Activated CD8-positive, alpha-beta memory T cell treated with anti-CD3 and anti-CD28 coated beads, Interleukin-2, amount 10 ng/mL, durations not matched to agents 7 days and 5 days (primary cell): ENCODE measurements at regions not wholly inside any gene's neighbourhood (a gene's known extent, or its start where the extent isn't known, plus 50 kb on each side); places are given as distances from the start of the nearest gene placed in this dataset.

Source experiments
- ATAC-seq: fragments of 150-1000 bp; cut with Tn5 transposase; one replicate; pipeline ENCODE4 v1.10.0; 2021; ENCODE audit warnings: moderate library complexity
- CTCF ChIA-PET: fragments of 350-600 bp; sonication (Branson Sonifier 250); formaldehyde crosslinking; loops from one replicate; lab custom pipeline; 2021; ENCODE audit warnings: antibody characterized with exemption; lab: Charles Lee
- DNase-seq: peaks from one replicate; pipeline ENCODE4 v3.0.0-alpha.2; 2020
- H3K27ac Mint-ChIP-seq: one replicate; pipeline ENCODE4 v1.8.0; 2021; ENCODE audit warnings: mild to moderate bottlenecking, mixed read lengths
- H3K27me3 Mint-ChIP-seq: one replicate; pipeline ENCODE4 v1.8.0; 2021; ENCODE audit warnings: mixed read lengths
- H3K36me3 Mint-ChIP-seq: one replicate; pipeline ENCODE4 v1.8.0; 2021; ENCODE audit warnings: mild to moderate bottlenecking, mixed read lengths
- H3K4me1 Mint-ChIP-seq: one replicate; pipeline ENCODE4 v1.8.0; 2021; ENCODE audit warnings: mixed read lengths
- H3K4me3 Mint-ChIP-seq: one replicate; pipeline ENCODE4 v1.8.0; 2021; ENCODE audit warnings: mild to moderate bottlenecking, moderate library complexity, mixed read lengths
- H3K9me3 Mint-ChIP-seq: one replicate; pipeline ENCODE4 v1.8.0; 2022; ENCODE audit warnings: low read depth, mixed read lengths

- Mint-ChIP-seq H3K4me3 (no peak overlapping the region), H3K4me1 (no peaks in the 10 kb centered on the region), H3K27ac (no peak overlapping the region), H3K36me3 (no peaks in the 10 kb centered on the region), H3K9me3 (no peaks in the 10 kb centered on the region), H3K27me3 (no peaks in the 10 kb centered on the region)
- DNase-seq (no peak), ATAC-seq (no peak)
- CTCF ChIA-PET: no interaction called here
These were observed 257.0 kb downstream of the ETNK1 start for GRCh38 chr12:22881878-22882385.

GRCh38 chr12:22882559-22882958 is 257.6 kb downstream of the ETNK1 start:
- Mint-ChIP-seq H3K27ac (no peak overlapping the region), H3K4me3 (no peak overlapping the region), H3K4me1 (no peaks in the 10 kb centered on the region), H3K36me3 (no peaks in the 10 kb centered on the region), H3K27me3 (no peaks in the 10 kb centered on the region), H3K9me3 (no peaks in the 10 kb centered on the region)
- CTCF ChIA-PET: no interaction called here
- DNase-seq (no peak), ATAC-seq (no peak)

GRCh38 chr12:22893878-22894277 is 268.9 kb downstream of the ETNK1 start:
- no peaks in the 10 kb centered on the region for H3K4me1 Mint-ChIP-seq
- H3K9me3 Mint-ChIP-seq: no peaks in the 10 kb centered on the region
- no peak overlapping the region for H3K4me3 Mint-ChIP-seq
- H3K27me3 Mint-ChIP-seq: no peaks in the 10 kb centered on the region
- ATAC-seq (no peak), DNase-seq (no peak)
- H3K36me3 Mint-ChIP-seq: no peaks in the 10 kb centered on the region
- CTCF ChIA-PET: no interaction called here
- no peak overlapping the region for H3K27ac Mint-ChIP-seq

GRCh38 chr12:22899184-22899583 is 274.2 kb downstream of the ETNK1 start:
- CTCF ChIA-PET: no interaction called here
- Mint-ChIP-seq H3K4me1 (no peaks in the 10 kb centered on the region), H3K27me3 (no peaks in the 10 kb centered on the region), H3K4me3 (no peak overlapping the region), H3K9me3 (peaks cover 3% of the 10 kb centered on the region), H3K27ac (no peak overlapping the region), H3K36me3 (no peaks in the 10 kb centered on the region)
- ATAC-seq: no peak
- DNase-seq: no peak

- H3K9me3 Mint-ChIP-seq: peaks cover 3% of the 10 kb centered on the region
- no peaks in the 10 kb centered on the region for H3K27me3 Mint-ChIP-seq
- CTCF ChIA-PET: no interaction called here
- no peak overlapping the region for H3K27ac Mint-ChIP-seq
- no peak overlapping the region for H3K4me3 Mint-ChIP-seq
- H3K36me3 Mint-ChIP-seq: no peaks in the 10 kb centered on the region
- ATAC-seq (no peak), DNase-seq (no peak)
- H3K4me1 Mint-ChIP-seq: no peaks in the 10 kb centered on the region
These were observed 275.4 kb downstream of the ETNK1 start for GRCh38 chr12:22900401-22900800.

GRCh38 chr12:22904485-22904884 is 279.5 kb downstream of the ETNK1 start:
- no peaks in the 10 kb centered on the region for H3K27me3 Mint-ChIP-seq
- CTCF ChIA-PET: no interaction called here
- ATAC-seq: no peak
- H3K36me3 Mint-ChIP-seq: no peaks in the 10 kb centered on the region
- no peaks in the 10 kb centered on the region for H3K4me1 Mint-ChIP-seq
- H3K27ac Mint-ChIP-seq: no peak overlapping the region
- peaks cover 3% of the 10 kb centered on the region for H3K9me3 Mint-ChIP-seq
- no peak overlapping the region for H3K4me3 Mint-ChIP-seq
- DNase-seq: no peak

- CTCF ChIA-PET: no interaction called here
- no peak for DNase-seq
- ATAC-seq: no peak
- no peaks in the 10 kb centered on the region for H3K27me3 Mint-ChIP-seq
- no peaks in the 10 kb centered on the region for H3K4me1 Mint-ChIP-seq
- H3K4me3 Mint-ChIP-seq: no peak overlapping the region
- H3K9me3 Mint-ChIP-seq: no peaks in the 10 kb centered on the region
- H3K27ac Mint-ChIP-seq: no peak overlapping the region
- no peaks in the 10 kb centered on the region for H3K36me3 Mint-ChIP-seq
These were observed 291.3 kb downstream of the ETNK1 start for GRCh38 chr12:22916241-22916640.

GRCh38 chr12:22916815-22917214 is 291.8 kb downstream of the ETNK1 start:
- Mint-ChIP-seq H3K9me3 (no peaks in the 10 kb centered on the region), H3K4me1 (no peaks in the 10 kb centered on the region), H3K27ac (no peak overlapping the region), H3K36me3 (no peaks in the 10 kb centered on the region), H3K27me3 (no peaks in the 10 kb centered on the region), H3K4me3 (no peak overlapping the region)
- DNase-seq: no peak
- CTCF ChIA-PET: no interaction called here
- ATAC-seq: no peak

GRCh38 chr12:22919883-22920282 is 294.9 kb downstream of the ETNK1 start:
- Mint-ChIP-seq H3K27me3 (no peaks in the 10 kb centered on the region), H3K4me3 (no peak overlapping the region), H3K4me1 (no peaks in the 10 kb centered on the region), H3K36me3 (no peaks in the 10 kb centered on the region), H3K9me3 (no peaks in the 10 kb centered on the region), H3K27ac (no peak overlapping the region)
- CTCF ChIA-PET: no interaction called here
- ATAC-seq (no peak), DNase-seq (no peak)

GRCh38 chr12:22923768-22924167 is 298.8 kb downstream of the ETNK1 start:
- H3K27me3 Mint-ChIP-seq: no peaks in the 10 kb centered on the region
- no peaks in the 10 kb centered on the region for H3K4me1 Mint-ChIP-seq
- no peaks in the 10 kb centered on the region for H3K36me3 Mint-ChIP-seq
- H3K4me3 Mint-ChIP-seq: no peak overlapping the region
- no peak for ATAC-seq
- CTCF ChIA-PET: no interaction called here
- no peak overlapping the region for H3K27ac Mint-ChIP-seq
- DNase-seq: no peak
- H3K9me3 Mint-ChIP-seq: no peaks in the 10 kb centered on the region

- no peaks in the 10 kb centered on the region for H3K36me3 Mint-ChIP-seq
- H3K4me1 Mint-ChIP-seq: no peaks in the 10 kb centered on the region
- H3K9me3 Mint-ChIP-seq: no peaks in the 10 kb centered on the region
- no peaks in the 10 kb centered on the region for H3K27me3 Mint-ChIP-seq
- H3K4me3 Mint-ChIP-seq: no peak overlapping the region
- no peak for ATAC-seq
- H3K27ac Mint-ChIP-seq: no peak overlapping the region
- no peak for DNase-seq
- CTCF ChIA-PET: no interaction called here
These were observed 299.4 kb downstream of the ETNK1 start for GRCh38 chr12:22924391-22924790.

GRCh38 chr12:22925623-22926022 is 300.7 kb downstream of the ETNK1 start:
- no peaks in the 10 kb centered on the region for H3K9me3 Mint-ChIP-seq
- CTCF ChIA-PET: no interaction called here
- no peak overlapping the region for H3K27ac Mint-ChIP-seq
- no peaks in the 10 kb centered on the region for H3K27me3 Mint-ChIP-seq
- no peaks in the 10 kb centered on the region for H3K36me3 Mint-ChIP-seq
- ATAC-seq: no peak
- no peaks in the 10 kb centered on the region for H3K4me1 Mint-ChIP-seq
- no peak for DNase-seq
- no peak overlapping the region for H3K4me3 Mint-ChIP-seq

- H3K27ac Mint-ChIP-seq: no peak overlapping the region
- no peak for ATAC-seq
- H3K4me1 Mint-ChIP-seq: no peaks in the 10 kb centered on the region
- no peaks in the 10 kb centered on the region for H3K36me3 Mint-ChIP-seq
- no peak for DNase-seq
- CTCF ChIA-PET: no interaction called here
- no peaks in the 10 kb centered on the region for H3K27me3 Mint-ChIP-seq
- no peaks in the 10 kb centered on the region for H3K9me3 Mint-ChIP-seq
- no peak overlapping the region for H3K4me3 Mint-ChIP-seq
These were observed 307.5 kb downstream of the ETNK1 start for GRCh38 chr12:22932431-22932830.

GRCh38 chr12:22935090-22935489 is 310.1 kb downstream of the ETNK1 start:
- Mint-ChIP-seq H3K9me3 (no peaks in the 10 kb centered on the region), H3K27ac (no peak overlapping the region), H3K27me3 (no peaks in the 10 kb centered on the region), H3K4me1 (no peaks in the 10 kb centered on the region), H3K36me3 (no peaks in the 10 kb centered on the region), H3K4me3 (no peak overlapping the region)
- no peak for DNase-seq
- no peak for ATAC-seq
- CTCF ChIA-PET: no interaction called here

- H3K4me3 Mint-ChIP-seq: no peak overlapping the region
These were observed 310.5 kb downstream of the ETNK1 start for GRCh38 chr12:22935501-22935900.

More at GRCh38 chr12:22935501-22935900, 310.5 kb downstream of the ETNK1 start:
- CTCF ChIA-PET: no interaction called here
- no peaks in the 10 kb centered on the region for H3K9me3 Mint-ChIP-seq
- H3K27ac Mint-ChIP-seq: no peak overlapping the region
- H3K4me1 Mint-ChIP-seq: no peaks in the 10 kb centered on the region
- ATAC-seq (no peak), DNase-seq (no peak)
- H3K27me3 Mint-ChIP-seq: no peaks in the 10 kb centered on the region
- H3K36me3 Mint-ChIP-seq: no peaks in the 10 kb centered on the region
